ENCODE measurements at regions not wholly inside any gene's neighbourhood (a gene's known extent, or its start where the extent isn't known, plus 50 kb on each side); places are given as distances from the start of the nearest gene placed in this dataset.

GRCh38 chr15:35168464-35168863, 83.4 kb upstream of the NANOGP8 start:
- no peak for TF ChIP-seq NFRKB (IDR thresholded peaks at IDR 0.05)
- no peak for TF ChIP-seq TARDBP (IDR thresholded peaks at IDR 0.05)
- no peak for TF ChIP-seq CTBP1 (IDR thresholded peaks at IDR 0.05; ENCODE audit: borderline replicate concordance)
- TF ChIP-seq ARNT (IDR thresholded peaks at IDR 0.05) = no peak
- TF ChIP-seq ZNF384 (IDR thresholded peaks at IDR 0.05) = no peak
- no peak for TF ChIP-seq SUZ12 (IDR thresholded peaks at IDR 0.05)
- no peak for TF ChIP-seq L3MBTL2 (conservative IDR thresholded peaks at IDR 0.05)
- no peak for TF ChIP-seq FOXM1 (IDR thresholded peaks at IDR 0.05; ENCODE audit: borderline replicate concordance)
- TF ChIP-seq SP1 (IDR thresholded peaks at IDR 0.05) = no peak
- no peak for TF ChIP-seq FOXK2 (IDR thresholded peaks at IDR 0.05)
- TF ChIP-seq HDGF (IDR thresholded peaks at IDR 0.05; ENCODE audit: borderline replicate concordance) = no peak
- TF ChIP-seq LEF1 (IDR thresholded peaks at IDR 0.05; ENCODE audit: borderline replicate concordance) = no peak
- no peak for TF ChIP-seq BHLHE40 (IDR thresholded peaks at IDR 0.05; ENCODE audit: borderline replicate concordance)
- DNase-seq (ENCODE audit: extremely low spot score) = no peak
- ChIA-PET POLR2A (no interaction called here), CTCF (no interaction called here)

DNA sequence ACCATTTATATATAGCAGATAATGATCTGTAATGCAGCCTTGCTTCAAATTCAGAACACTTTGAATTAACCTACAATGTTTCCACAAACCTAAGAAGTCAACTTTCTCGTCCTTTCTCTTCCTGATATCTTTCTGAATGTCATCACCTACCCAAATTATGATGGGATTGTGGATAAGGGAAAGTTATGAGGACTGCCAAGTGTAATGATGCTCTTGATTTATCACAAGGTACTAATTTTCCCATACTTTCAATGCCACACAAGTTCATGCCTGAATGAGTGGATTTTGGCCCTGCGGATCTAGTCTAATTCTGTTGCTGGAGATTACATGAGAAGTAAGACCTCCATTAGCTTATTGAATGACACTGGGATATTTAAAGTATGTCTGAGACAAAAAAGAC, 82.6 kb upstream of the NANOGP8 start:
- DNase-seq (ENCODE audit: extremely low spot score) = no peak
- CTCF ChIA-PET = no interaction called here
- TF ChIP-seq TARDBP (IDR thresholded peaks at IDR 0.05) = no peak
- no peak for TF ChIP-seq LEF1 (IDR thresholded peaks at IDR 0.05; ENCODE audit: borderline replicate concordance)
- TF ChIP-seq BHLHE40 (IDR thresholded peaks at IDR 0.05; ENCODE audit: borderline replicate concordance) = no peak
- no peak for TF ChIP-seq HDGF (IDR thresholded peaks at IDR 0.05; ENCODE audit: borderline replicate concordance)
- TF ChIP-seq FOXM1 (IDR thresholded peaks at IDR 0.05; ENCODE audit: borderline replicate concordance) = no peak
- TF ChIP-seq, protein P1, sequence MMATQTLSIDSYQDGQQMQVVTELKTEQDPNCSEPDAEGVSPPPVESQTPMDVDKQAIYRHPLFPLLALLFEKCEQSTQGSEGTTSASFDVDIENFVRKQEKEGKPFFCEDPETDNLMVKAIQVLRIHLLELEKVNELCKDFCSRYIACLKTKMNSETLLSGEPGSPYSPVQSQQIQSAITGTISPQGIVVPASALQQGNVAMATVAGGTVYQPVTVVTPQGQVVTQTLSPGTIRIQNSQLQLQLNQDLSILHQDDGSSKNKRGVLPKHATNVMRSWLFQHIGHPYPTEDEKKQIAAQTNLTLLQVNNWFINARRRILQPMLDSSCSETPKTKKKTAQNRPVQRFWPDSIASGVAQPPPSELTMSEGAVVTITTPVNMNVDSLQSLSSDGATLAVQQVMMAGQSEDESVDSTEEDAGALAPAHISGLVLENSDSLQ (IDR thresholded peaks at IDR 0.05) = no peak
- no peak for TF ChIP-seq SUZ12 (IDR thresholded peaks at IDR 0.05)
- no peak for TF ChIP-seq ZNF384 (IDR thresholded peaks at IDR 0.05)
- no peak for TF ChIP-seq ELF4 (IDR thresholded peaks at IDR 0.05)
- TF ChIP-seq NFRKB (IDR thresholded peaks at IDR 0.05) = no peak
- no peak for TF ChIP-seq FOXA1 (IDR thresholded peaks at IDR 0.05)
- TF ChIP-seq FOXK2 (IDR thresholded peaks at IDR 0.05) = no peak
- TF ChIP-seq ARNT (IDR thresholded peaks at IDR 0.05) = no peak
- TF ChIP-seq L3MBTL2 (conservative IDR thresholded peaks at IDR 0.05) = no peak
- no peak for TF ChIP-seq SP1 (IDR thresholded peaks at IDR 0.05)
- POLR2A ChIA-PET = no interaction called here

DNA sequence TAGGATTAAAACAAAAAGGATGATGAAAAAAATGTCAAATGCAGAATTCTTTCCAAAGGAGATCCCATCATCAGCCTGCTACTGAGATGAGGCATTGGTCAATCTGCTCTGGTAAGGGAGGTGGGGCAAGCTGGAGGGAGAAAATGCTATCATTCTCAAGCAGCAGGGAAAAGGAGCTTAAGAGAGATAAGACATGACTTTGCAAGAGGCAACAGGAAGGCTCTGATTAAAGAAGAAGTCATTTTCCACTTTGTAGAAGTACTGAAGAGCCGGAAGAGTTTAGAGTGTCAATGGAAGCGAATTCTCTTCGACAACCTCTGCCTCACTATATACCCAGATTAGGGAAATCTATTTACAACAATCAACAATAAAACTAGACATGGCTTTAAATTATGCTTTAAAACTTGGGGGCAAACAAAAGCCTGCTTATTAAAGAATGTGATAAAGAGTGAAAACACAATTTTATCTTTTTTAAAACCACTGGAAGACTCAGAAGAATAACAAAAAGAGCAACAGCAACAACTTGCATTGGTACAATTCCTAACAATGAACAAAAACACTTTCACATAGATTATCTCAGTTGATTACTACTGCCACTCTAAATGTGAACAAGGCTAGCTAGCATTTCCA, 81.8 kb upstream of the NANOGP8 start:
- POLR2A ChIA-PET = no interaction called here
- CTCF ChIA-PET = no interaction called here
- no peak for TF ChIP-seq ZNF384 (IDR thresholded peaks at IDR 0.05)
- TF ChIP-seq, protein P1 (IDR thresholded peaks at IDR 0.05) = no peak
- DNase-seq (ENCODE audit: extremely low spot score) = no peak

- TF ChIP-seq CTBP1 (IDR thresholded peaks at IDR 0.05; ENCODE audit: borderline replicate concordance) (no peak), BHLHE40 (IDR thresholded peaks at IDR 0.05; ENCODE audit: borderline replicate concordance) (no peak), FOXM1 (IDR thresholded peaks at IDR 0.05; ENCODE audit: borderline replicate concordance) (no peak), L3MBTL2 (conservative IDR thresholded peaks at IDR 0.05) (no peak), TARDBP (IDR thresholded peaks at IDR 0.05) (no peak), FOXA1 (IDR thresholded peaks at IDR 0.05) (no peak), HDGF (IDR thresholded peaks at IDR 0.05; ENCODE audit: borderline replicate concordance) (no peak), ELF4 (IDR thresholded peaks at IDR 0.05) (no peak), FOXK2 (IDR thresholded peaks at IDR 0.05) (no peak), ARNT (IDR thresholded peaks at IDR 0.05) (no peak), NFRKB (IDR thresholded peaks at IDR 0.05) (no peak), SP1 (IDR thresholded peaks at IDR 0.05) (no peak), ZNF384 (IDR thresholded peaks at IDR 0.05) (no peak)
- TF ChIP-seq, protein P1 (IDR thresholded peaks at IDR 0.05) = no peak
- ChIA-PET CTCF (no interaction called here), POLR2A (no interaction called here)
- DNase-seq (ENCODE audit: extremely low spot score) = no peak
Observed at GRCh38 chr15:35161694-35162093, 76.6 kb upstream of the NANOGP8 start.

DNA sequence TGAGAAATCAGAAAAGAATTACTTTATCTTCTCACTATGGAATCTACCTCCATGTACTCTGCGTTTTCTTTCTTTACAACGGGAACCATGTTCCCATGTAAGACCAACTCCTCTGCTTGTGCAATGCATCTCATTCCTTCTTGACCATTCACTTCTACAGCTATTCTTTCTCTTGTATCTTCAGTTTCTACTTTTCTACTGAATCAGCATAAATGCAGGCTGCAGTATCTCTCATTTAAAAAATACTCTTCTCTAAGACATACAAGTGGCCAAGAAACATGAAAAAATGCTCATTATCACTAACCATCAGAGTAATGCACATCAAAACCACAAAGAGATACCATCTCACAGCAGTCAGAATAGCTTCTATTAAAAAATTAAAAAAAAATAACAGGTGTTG, 74.1 kb upstream of the NANOGP8 start:
- TF ChIP-seq LEF1 (IDR thresholded peaks at IDR 0.05; ENCODE audit: borderline replicate concordance) = no peak
- no peak for TF ChIP-seq ZNF384 (IDR thresholded peaks at IDR 0.05)
- TF ChIP-seq FOXK2 (IDR thresholded peaks at IDR 0.05) = no peak
- TF ChIP-seq L3MBTL2 (conservative IDR thresholded peaks at IDR 0.05) = no peak
- no peak for TF ChIP-seq ELF4 (IDR thresholded peaks at IDR 0.05)
- TF ChIP-seq SP1 (IDR thresholded peaks at IDR 0.05) = no peak
- TF ChIP-seq, protein P1 (IDR thresholded peaks at IDR 0.05) = no peak
- TF ChIP-seq NFRKB (IDR thresholded peaks at IDR 0.05) = no peak
- TF ChIP-seq CTBP1 (IDR thresholded peaks at IDR 0.05; ENCODE audit: borderline replicate concordance) = no peak
- TF ChIP-seq TARDBP (IDR thresholded peaks at IDR 0.05) = no peak
- TF ChIP-seq FOXM1 (IDR thresholded peaks at IDR 0.05; ENCODE audit: borderline replicate concordance) = no peak
- no peak for TF ChIP-seq SUZ12 (IDR thresholded peaks at IDR 0.05)
- no peak for TF ChIP-seq HDGF (IDR thresholded peaks at IDR 0.05; ENCODE audit: borderline replicate concordance)
- TF ChIP-seq BHLHE40 (IDR thresholded peaks at IDR 0.05; ENCODE audit: borderline replicate concordance) = no peak
- no peak for TF ChIP-seq ARNT (IDR thresholded peaks at IDR 0.05)
- no peak for TF ChIP-seq FOXA1 (IDR thresholded peaks at IDR 0.05)
- POLR2A ChIA-PET = no interaction called here
- CTCF ChIA-PET = no interaction called here
- DNase-seq (ENCODE audit: extremely low spot score) = no peak

Data from HEK293T (cell line).